GM21528 (cell line): ENCODE measurements at regions not wholly inside any gene's neighbourhood (a gene's known extent, or its start where the extent isn't known, plus 50 kb on each side); places are given as distances from the start of the nearest gene placed in this dataset.

Source experiments
- ATAC-seq: cut with Tn5 transposase; IDR thresholded peaks from one replicate; pipeline ENCODE4 v1.9.1; 2021; ENCODE audit warnings: mild to moderate bottlenecking, moderate library complexity; ENCODE audit not compliant: unreplicated experiment, low FRiP score

GRCh38 chr16:8204096-8204495, 386.2 kb downstream of the TMEM114 start:
- no peak for ATAC-seq

GRCh38 chr16:8203101-8203500, 387.2 kb downstream of the TMEM114 start:
- ATAC-seq: no peak

GRCh38 chr16:8200839-8201238, 389.5 kb downstream of the TMEM114 start:
- no peak for ATAC-seq

GRCh38 chr16:8199390-8199789, 390.9 kb downstream of the TMEM114 start:
- ATAC-seq: no peak

- no peak for ATAC-seq
Observed at GRCh38 chr16:8194794-8195193, 395.5 kb downstream of the TMEM114 start.

GRCh38 chr16:8188841-8189240, 401.5 kb downstream of the TMEM114 start:
- no peak for ATAC-seq

GRCh38 chr16:8187782-8188372, 402.4 kb downstream of the TMEM114 start:
- ATAC-seq: no peak

GRCh38 chr16:8184854-8185253, 405.5 kb downstream of the TMEM114 start:
- no peak for ATAC-seq

- ATAC-seq: no peak
Observed at GRCh38 chr16:8183176-8184099, 406.9 kb downstream of the TMEM114 start.

- no peak for ATAC-seq
Observed at GRCh38 chr16:8182761-8183160, 407.6 kb downstream of the TMEM114 start.

GRCh38 chr16:8179615-8180014, 410.7 kb downstream of the TMEM114 start:
- ATAC-seq: no peak

GRCh38 chr16:8178271-8178670, 412.0 kb downstream of the TMEM114 start:
- no peak for ATAC-seq

GRCh38 chr16:8175411-8175810, 414.9 kb downstream of the TMEM114 start:
- no peak for ATAC-seq

GRCh38 chr16:8173111-8173644, 417.1 kb downstream of the TMEM114 start:
- no peak for ATAC-seq

GRCh38 chr16:8172551-8172950, 417.8 kb downstream of the TMEM114 start:
- ATAC-seq: no peak

- no peak for ATAC-seq
Observed at GRCh38 chr16:8168016-8168415, 422.3 kb downstream of the TMEM114 start.

GRCh38 chr16:8167436-8167835, 422.9 kb downstream of the TMEM114 start:
- no peak for ATAC-seq

GRCh38 chr16:8158051-8158450, 432.3 kb downstream of the TMEM114 start:
- ATAC-seq: no peak

GRCh38 chr16:8155275-8155674, 435.0 kb downstream of the TMEM114 start:
- ATAC-seq: no peak

- ATAC-seq: no peak
Observed at GRCh38 chr16:8146256-8147012, 443.9 kb downstream of the TMEM114 start.

GRCh38 chr16:8138666-8139065, 451.6 kb downstream of the TMEM114 start:
- no peak for ATAC-seq
